Glutamatergic neuron (in vitro differentiated cells): ENCODE measurements at regions not wholly inside any gene's neighbourhood (a gene's known extent, or its start where the extent isn't known, plus 50 kb on each side); places are given as distances from the start of the nearest gene placed in this dataset.
"Not testable (repeated sequence)": the region's sequence is repeated elsewhere in the genome, so short reads cannot be mapped to it uniquely, and the experiment has no call there.

ENCODE experiments used
- DNase-seq: peaks from one replicate; pipeline ENCODE4 v3.0.0; 2022
- H3K27ac Mint-ChIP-seq: one replicate; pipeline ENCODE4 v1.8.0; 2020; ENCODE audit warnings: mild to moderate bottlenecking, mixed read lengths, inconsistent platforms; ENCODE audit not compliant: unreplicated experiment
- H3K27me3 Mint-ChIP-seq: one replicate; pipeline ENCODE4 v1.8.0; 2020; ENCODE audit warnings: mild to moderate bottlenecking, moderate library complexity, mixed read lengths, inconsistent platforms; ENCODE audit not compliant: unreplicated experiment
- H3K36me3 Mint-ChIP-seq: one replicate; pipeline ENCODE4 v1.8.0; 2020; ENCODE audit warnings: mild to moderate bottlenecking, mixed read lengths, inconsistent platforms; ENCODE audit not compliant: unreplicated experiment
- H3K4me1 Mint-ChIP-seq: one replicate; pipeline ENCODE4 v1.8.0; 2020; ENCODE audit warnings: mild to moderate bottlenecking, low read depth, mixed read lengths, inconsistent platforms; ENCODE audit not compliant: unreplicated experiment
- H3K4me3 Mint-ChIP-seq: one replicate; pipeline ENCODE4 v1.8.0; 2020; ENCODE audit warnings: mild to moderate bottlenecking, mixed read lengths, inconsistent platforms; ENCODE audit not compliant: unreplicated experiment
- H3K9me3 Mint-ChIP-seq: one replicate; pipeline ENCODE4 v1.8.0; 2020; ENCODE audit warnings: mild to moderate bottlenecking, moderate library complexity, mixed read lengths, inconsistent platforms; ENCODE audit not compliant: unreplicated experiment
- TF ChIP-seq, protein P1 (sequence below): fragments of 200-600 bp; sonication (generic); IDR thresholded peaks from one replicate; pipeline ENCODE4 v1.5.0; 2021; ENCODE audit not compliant: partially characterized antibody, unreplicated experiment

DNA sequence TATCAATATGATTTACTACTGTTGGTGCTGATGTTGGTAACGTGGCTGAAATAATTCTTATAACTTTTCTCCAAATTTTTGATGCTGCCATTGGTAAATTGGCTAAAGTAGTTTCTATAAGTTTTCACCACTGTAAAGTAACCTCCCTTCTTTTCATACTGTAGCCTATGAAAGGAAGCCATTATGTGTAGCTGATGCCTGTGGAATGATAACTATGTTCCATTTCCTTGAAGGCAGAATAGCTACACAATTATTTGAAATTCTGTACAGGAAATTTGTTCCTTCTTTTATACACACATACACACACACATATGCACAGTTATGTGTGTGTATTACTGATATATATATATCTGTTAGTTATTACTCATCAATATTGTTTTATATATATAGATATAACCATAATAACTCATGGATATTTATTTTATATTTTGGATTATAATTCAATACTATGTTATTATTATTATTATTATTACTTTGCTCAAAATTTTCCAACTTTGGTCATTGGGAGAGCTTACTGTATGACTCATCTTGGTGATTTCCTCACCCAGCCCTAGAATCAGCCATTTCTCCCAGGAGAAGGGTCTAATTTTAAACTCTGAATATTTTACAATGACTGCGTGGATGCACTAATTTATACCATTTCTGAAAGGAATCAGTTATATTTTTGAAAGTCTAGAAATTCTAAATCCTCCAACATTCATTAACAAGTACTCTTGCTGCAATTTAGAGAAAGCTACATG, 1677.7 kb downstream of the SUCLG1 start:
- Mint-ChIP-seq H3K9me3 (no peaks in the 10 kb centered on the region), H3K4me3 (no peak overlapping the region), H3K27me3 (peaks cover 1% of the 10 kb centered on the region), H3K4me1 (no peaks in the 10 kb centered on the region), H3K27ac (no peak overlapping the region), H3K36me3 (no peaks in the 10 kb centered on the region)
- DNase-seq = no peak
- TF ChIP-seq, protein P1, sequence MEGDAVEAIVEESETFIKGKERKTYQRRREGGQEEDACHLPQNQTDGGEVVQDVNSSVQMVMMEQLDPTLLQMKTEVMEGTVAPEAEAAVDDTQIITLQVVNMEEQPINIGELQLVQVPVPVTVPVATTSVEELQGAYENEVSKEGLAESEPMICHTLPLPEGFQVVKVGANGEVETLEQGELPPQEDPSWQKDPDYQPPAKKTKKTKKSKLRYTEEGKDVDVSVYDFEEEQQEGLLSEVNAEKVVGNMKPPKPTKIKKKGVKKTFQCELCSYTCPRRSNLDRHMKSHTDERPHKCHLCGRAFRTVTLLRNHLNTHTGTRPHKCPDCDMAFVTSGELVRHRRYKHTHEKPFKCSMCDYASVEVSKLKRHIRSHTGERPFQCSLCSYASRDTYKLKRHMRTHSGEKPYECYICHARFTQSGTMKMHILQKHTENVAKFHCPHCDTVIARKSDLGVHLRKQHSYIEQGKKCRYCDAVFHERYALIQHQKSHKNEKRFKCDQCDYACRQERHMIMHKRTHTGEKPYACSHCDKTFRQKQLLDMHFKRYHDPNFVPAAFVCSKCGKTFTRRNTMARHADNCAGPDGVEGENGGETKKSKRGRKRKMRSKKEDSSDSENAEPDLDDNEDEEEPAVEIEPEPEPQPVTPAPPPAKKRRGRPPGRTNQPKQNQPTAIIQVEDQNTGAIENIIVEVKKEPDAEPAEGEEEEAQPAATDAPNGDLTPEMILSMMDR = no peak

DNA sequence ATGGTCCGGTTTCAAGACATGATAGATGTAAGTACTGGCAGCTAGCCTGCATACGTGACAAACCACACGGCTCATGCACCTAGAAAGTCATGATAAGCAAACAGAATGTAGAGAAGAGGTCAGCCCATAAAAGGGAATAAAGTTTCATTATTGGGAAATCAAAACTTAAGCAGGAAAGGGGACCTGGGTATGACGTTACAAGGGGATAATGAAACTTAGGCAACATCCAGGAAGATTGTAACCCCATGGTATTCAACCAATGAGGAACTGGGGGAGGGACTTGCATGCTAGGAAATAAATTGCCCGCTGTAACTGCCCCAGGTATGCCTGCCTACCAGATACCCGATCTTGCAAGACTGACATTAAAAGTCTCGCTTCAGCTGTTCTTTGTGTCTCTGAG, 1679.0 kb downstream of the SUCLG1 start:
- no peak overlapping the region for H3K27ac Mint-ChIP-seq
- no peaks in the 10 kb centered on the region for H3K4me1 Mint-ChIP-seq
- TF ChIP-seq, protein P1 = no peak
- no peak for DNase-seq
- no peaks in the 10 kb centered on the region for H3K9me3 Mint-ChIP-seq
- H3K4me3 Mint-ChIP-seq = no peak overlapping the region
- H3K27me3 Mint-ChIP-seq = peaks cover 1% of the 10 kb centered on the region
- H3K36me3 Mint-ChIP-seq = no peaks in the 10 kb centered on the region

DNA sequence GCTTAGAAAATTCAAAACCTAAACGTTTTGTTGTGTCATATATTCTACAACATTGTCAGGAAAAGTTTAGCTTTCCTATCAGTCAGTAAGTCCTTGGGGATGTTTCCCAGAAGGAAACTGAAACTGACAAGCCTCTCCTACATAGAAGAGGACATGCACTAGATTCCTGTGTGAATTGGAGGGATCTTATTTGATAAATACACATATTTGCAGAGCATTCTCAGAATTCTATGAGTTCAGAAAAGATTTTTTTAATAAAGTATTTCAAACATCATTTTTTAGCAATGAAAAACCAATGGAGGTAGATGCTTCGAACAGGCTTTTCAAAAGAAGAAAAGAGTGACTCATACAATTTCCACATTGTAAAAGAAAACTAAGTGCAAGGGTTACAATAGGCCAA, 1706.7 kb downstream of the SUCLG1 start:
- no peak overlapping the region for H3K27ac Mint-ChIP-seq
- no peaks in the 10 kb centered on the region for H3K27me3 Mint-ChIP-seq
- DNase-seq = no peak
- TF ChIP-seq, protein P1 = no peak
- H3K9me3 Mint-ChIP-seq = peaks cover 7% of the 10 kb centered on the region
- peaks cover 18% of the 10 kb centered on the region for H3K36me3 Mint-ChIP-seq
- no peaks in the 10 kb centered on the region for H3K4me1 Mint-ChIP-seq
- H3K4me3 Mint-ChIP-seq = no peak overlapping the region

DNA sequence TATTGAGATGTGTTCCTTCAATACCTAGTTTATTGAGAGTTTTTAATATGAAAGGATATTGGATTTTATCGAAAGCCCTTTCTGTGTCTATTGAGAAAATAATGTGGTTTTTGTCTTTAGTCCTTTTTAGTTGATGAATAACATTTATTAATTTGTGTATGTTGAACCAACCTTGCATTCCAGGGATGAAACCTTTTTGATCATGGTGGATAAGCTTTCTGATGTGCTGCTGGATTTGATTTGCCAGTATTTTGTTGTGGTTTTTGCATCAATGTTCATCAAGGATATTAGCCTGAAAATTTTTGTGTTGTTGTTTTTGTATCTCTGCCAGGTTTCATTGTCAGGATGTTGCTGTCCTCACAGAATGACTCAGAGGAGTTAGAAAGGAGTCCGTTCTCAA, 1710.4 kb downstream of the SUCLG1 start:
- TF ChIP-seq, protein P1 = no peak
- Mint-ChIP-seq H3K9me3 (peaks cover 7% of the 10 kb centered on the region), H3K27ac (no peak overlapping the region), H3K4me3 (no peak overlapping the region), H3K4me1 (no peaks in the 10 kb centered on the region), H3K27me3 (no peaks in the 10 kb centered on the region), H3K36me3 (peaks cover 22% of the 10 kb centered on the region)
- DNase-seq = no peak

DNA sequence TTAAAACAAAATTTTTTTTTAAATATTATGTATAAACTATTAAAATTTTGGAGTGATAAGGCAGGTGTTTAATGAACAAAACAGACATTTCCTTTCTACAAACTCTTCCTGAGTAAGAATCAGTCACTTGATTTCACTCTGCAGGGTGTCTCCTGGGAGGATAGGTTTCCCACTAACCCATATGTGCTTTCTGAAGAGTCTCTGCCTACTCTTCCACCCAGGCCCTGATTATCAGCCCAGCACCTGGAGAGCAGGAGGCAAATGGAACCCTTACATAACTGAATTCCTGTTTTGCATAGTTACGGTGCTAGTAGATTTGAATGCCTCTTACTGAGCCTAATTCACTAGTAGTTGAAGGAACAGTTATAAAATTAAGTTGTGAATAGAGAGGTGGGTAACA, 1718.6 kb downstream of the SUCLG1 start:
- TF ChIP-seq, protein P1 = no peak
- Mint-ChIP-seq H3K9me3 (no peaks in the 10 kb centered on the region), H3K36me3 (peaks cover 4% of the 10 kb centered on the region), H3K27ac (peak overlapping the region; percentile 85), H3K27me3 (peaks cover 1% of the 10 kb centered on the region), H3K4me1 (peaks cover 22% of the 10 kb centered on the region), H3K4me3 (no peak overlapping the region)
- DNase-seq = peak; percentile 16

DNA sequence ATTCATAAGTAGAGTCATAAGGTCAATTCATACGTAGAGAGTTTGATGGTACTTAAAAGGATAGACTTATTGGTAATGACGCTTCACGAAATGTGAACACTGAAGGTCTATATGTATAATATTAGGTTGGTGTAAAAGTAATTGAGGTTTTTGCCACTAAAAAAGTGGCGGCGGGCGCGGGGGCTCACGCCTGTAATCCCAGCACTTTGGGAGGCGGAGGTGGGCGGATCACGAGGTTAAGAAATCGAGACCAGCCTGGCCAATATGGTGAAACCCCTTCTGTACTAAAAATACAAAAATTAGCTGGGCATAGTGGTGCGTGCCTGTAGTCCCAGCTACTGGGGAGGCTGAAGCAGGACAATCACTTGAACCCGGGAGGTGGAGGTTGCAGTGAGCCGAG, 1721.1 kb downstream of the SUCLG1 start:
- peaks cover 32% of the 10 kb centered on the region for H3K4me1 Mint-ChIP-seq
- not testable (repeated sequence) for H3K36me3 Mint-ChIP-seq, H3K27me3 Mint-ChIP-seq

More for the DNA sequence above, 1721.1 kb downstream of the SUCLG1 start:
- not testable (repeated sequence) for H3K27ac Mint-ChIP-seq, DNase-seq, H3K9me3 Mint-ChIP-seq, H3K4me3 Mint-ChIP-seq
